ENCODE measurements at regions not wholly inside any gene's neighbourhood (a gene's known extent, or its start where the extent isn't known, plus 50 kb on each side); places are given as distances from the start of the nearest gene placed in this dataset.
"Not testable (repeated sequence)": the region's sequence is repeated elsewhere in the genome, so short reads cannot be mapped to it uniquely, and the experiment has no call there.

- no peak for DNase-seq
Measured at GRCh38 chr12:126926023-126926594, 1340.9 kb upstream of the TMEM132C start.

- no peak for DNase-seq
Measured at GRCh38 chr12:126930234-126930633, 1336.7 kb upstream of the TMEM132C start.

GRCh38 chr12:126932156-126932555 lies 1334.8 kb upstream of the TMEM132C start:
- no peak for DNase-seq

- DNase-seq = no peak
Measured at GRCh38 chr12:126935435-126935834, 1331.5 kb upstream of the TMEM132C start.

- DNase-seq = peak in 46 of 56 donors; percentile 0 to 85 (median 12)
Measured at GRCh38 chr12:126936181-126936851, 1330.7 kb upstream of the TMEM132C start.

- DNase-seq = no peak
Measured at GRCh38 chr12:126937431-126937830, 1329.5 kb upstream of the TMEM132C start.

GRCh38 chr12:126944684-126945083 lies 1322.3 kb upstream of the TMEM132C start:
- no peak for DNase-seq

- not testable (repeated sequence) for DNase-seq
Measured at GRCh38 chr12:126946958-126947357, 1320.0 kb upstream of the TMEM132C start.

- DNase-seq = no peak
Measured at GRCh38 chr12:126949558-126949957, 1317.4 kb upstream of the TMEM132C start.

GRCh38 chr12:126950266-126950665 lies 1316.7 kb upstream of the TMEM132C start:
- no peak for DNase-seq

GRCh38 chr12:126952096-126953007 lies 1314.6 kb upstream of the TMEM132C start:
- no peak for DNase-seq

GRCh38 chr12:126953365-126953889 lies 1313.5 kb upstream of the TMEM132C start:
- DNase-seq = no peak

GRCh38 chr12:126960221-126960620 lies 1306.7 kb upstream of the TMEM132C start:
- no peak for DNase-seq

- DNase-seq = no peak
Measured at GRCh38 chr12:126960709-126961108, 1306.3 kb upstream of the TMEM132C start.

GRCh38 chr12:126963825-126964224 lies 1303.1 kb upstream of the TMEM132C start:
- DNase-seq = no peak

GRCh38 chr12:126966498-126966897 lies 1300.5 kb upstream of the TMEM132C start:
- no peak for DNase-seq

GRCh38 chr12:126967152-126967551 lies 1299.8 kb upstream of the TMEM132C start:
- DNase-seq = no peak

- DNase-seq = peak in 1 of 56 donors; percentile 8
Measured at GRCh38 chr12:126974779-126975178, 1292.2 kb upstream of the TMEM132C start.

- peak in 1 of 56 donors; percentile 1 for DNase-seq
Measured at GRCh38 chr12:126976579-126976978, 1290.4 kb upstream of the TMEM132C start.

GRCh38 chr12:126979564-126979963 lies 1287.4 kb upstream of the TMEM132C start:
- not testable (repeated sequence) for DNase-seq

GRCh38 chr12:126982707-126983106 lies 1284.3 kb upstream of the TMEM132C start:
- DNase-seq = no peak

GRCh38 chr12:126983735-126984134 lies 1283.2 kb upstream of the TMEM132C start:
- not testable (repeated sequence) for DNase-seq
